ENCODE measurements at regions not wholly inside any gene's neighbourhood (a gene's known extent, or its start where the extent isn't known, plus 50 kb on each side); places are given as distances from the start of the nearest gene placed in this dataset.

GRCh38 chr14:54173802-54174201, 217.2 kb upstream of the BMP4 start:
- DNase-seq (ENCODE audit: low read depth in 2 of 2), result peak in 1 of 2 donors; percentile 84

- peak in 1 of 2 donors; percentile 37 for DNase-seq (ENCODE audit: low read depth in 2 of 2)
Measured at GRCh38 chr14:54174457-54174856, 217.8 kb upstream of the BMP4 start.

GRCh38 chr14:54175298-54175942, 218.8 kb upstream of the BMP4 start:
- peak; percentile 64 to 88 for DNase-seq (ENCODE audit: low read depth in 2 of 2)

- peak; percentile 74 to 85 for DNase-seq (ENCODE audit: low read depth in 2 of 2)
Measured at GRCh38 chr14:54177019-54177418, 219.8 kb upstream of the CDKN3 start.

GRCh38 chr14:54177641-54178621, 218.9 kb upstream of the CDKN3 start:
- peak in 1 of 2 donors; percentile 52 for DNase-seq (ENCODE audit: low read depth in 2 of 2)

- peak in 1 of 2 donors; percentile 77 for DNase-seq (ENCODE audit: low read depth in 2 of 2)
Measured at GRCh38 chr14:54182419-54183045, 214.3 kb upstream of the CDKN3 start.

GRCh38 chr14:54186821-54187763, 209.7 kb upstream of the CDKN3 start:
- no peak for DNase-seq (ENCODE audit: low read depth in 2 of 2)

GRCh38 chr14:54188064-54188666, 208.6 kb upstream of the CDKN3 start:
- no peak for DNase-seq (ENCODE audit: low read depth in 2 of 2)

- DNase-seq (ENCODE audit: low read depth in 2 of 2), result no peak
Measured at GRCh38 chr14:54189333-54189732, 207.5 kb upstream of the CDKN3 start.

- DNase-seq (ENCODE audit: low read depth in 2 of 2), result peak in 1 of 2 donors; percentile 84
Measured at GRCh38 chr14:54189748-54190354, 207.0 kb upstream of the CDKN3 start.

GRCh38 chr14:54191846-54192245, 205.0 kb upstream of the CDKN3 start:
- no peak for DNase-seq (ENCODE audit: low read depth in 2 of 2)

GRCh38 chr14:54192610-54193009, 204.2 kb upstream of the CDKN3 start:
- no peak for DNase-seq (ENCODE audit: low read depth in 2 of 2)

GRCh38 chr14:54193871-54194270, 202.9 kb upstream of the CDKN3 start:
- DNase-seq (ENCODE audit: low read depth in 2 of 2), result peak in 1 of 2 donors; percentile 36

GRCh38 chr14:54194501-54194900, 202.3 kb upstream of the CDKN3 start:
- peak in 1 of 2 donors; percentile 44 for DNase-seq (ENCODE audit: low read depth in 2 of 2)

GRCh38 chr14:54197369-54197768, 199.4 kb upstream of the CDKN3 start:
- no peak for DNase-seq (ENCODE audit: low read depth in 2 of 2)

- DNase-seq (ENCODE audit: low read depth in 2 of 2), result no peak
Measured at GRCh38 chr14:54200726-54201125, 196.1 kb upstream of the CDKN3 start.

- no peak for DNase-seq (ENCODE audit: low read depth in 2 of 2)
Measured at GRCh38 chr14:54202288-54202687, 194.5 kb upstream of the CDKN3 start.

- DNase-seq (ENCODE audit: low read depth in 2 of 2), result no peak
Measured at GRCh38 chr14:54206516-54206915, 190.3 kb upstream of the CDKN3 start.

- no peak for DNase-seq (ENCODE audit: low read depth in 2 of 2)
Measured at GRCh38 chr14:54207075-54207474, 189.7 kb upstream of the CDKN3 start.

Measured in dermis microvascular lymphatic vessel endothelial cell (primary cell).